ENCODE measurements at regions not wholly inside any gene's neighbourhood (a gene's known extent, or its start where the extent isn't known, plus 50 kb on each side); places are given as distances from the start of the nearest gene placed in this dataset.

GRCh38 chr1:119260506-119260905 is 108.1 kb upstream of the HAO2 start:
- TF ChIP-seq CTCF (IDR thresholded peaks at IDR 0.05; ENCODE audit: low read depth, low read length, poor library complexity, severe bottlenecking) = no peak
- TF ChIP-seq EZH2phosphoT487 (IDR thresholded peaks at IDR 0.05; ENCODE audit: borderline replicate concordance, low read length) = no peak

All from DOHH2 (cell line).